GM18873 (cell line): ENCODE measurements at regions not wholly inside any gene's neighbourhood (a gene's known extent, or its start where the extent isn't known, plus 50 kb on each side); places are given as distances from the start of the nearest gene placed in this dataset.
"Not testable (repeated sequence)": the region's sequence is repeated elsewhere in the genome, so short reads cannot be mapped to it uniquely, and the experiment has no call there.

ENCODE experiments used
- ATAC-seq: cut with Tn5 transposase; IDR thresholded peaks from one replicate; pipeline ENCODE4 v1.9.1; 2021; ENCODE audit warnings: mild to moderate bottlenecking, moderate library complexity, moderate number of reproducible peaks; ENCODE audit not compliant: unreplicated experiment, low FRiP score

DNA sequence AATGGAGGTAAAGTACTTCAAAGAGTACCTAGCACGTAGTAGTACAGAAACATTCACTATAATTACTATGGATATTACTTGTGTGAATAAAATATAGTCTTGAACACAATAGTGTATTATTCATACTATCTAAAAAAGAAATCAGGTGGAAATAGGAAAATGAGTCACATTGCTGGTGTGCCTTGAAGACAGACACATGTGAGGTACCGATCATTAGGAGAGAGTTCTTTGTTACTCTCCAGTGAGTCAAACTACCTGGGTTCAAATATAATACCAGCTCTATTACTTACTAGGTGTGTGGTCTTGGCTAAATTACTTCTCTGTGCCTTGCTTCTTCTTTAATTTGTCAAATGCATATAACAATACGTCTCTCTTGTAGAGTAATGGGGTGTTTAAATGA is 50.8 kb upstream of the BEND6 start:
- ATAC-seq, result no peak

DNA sequence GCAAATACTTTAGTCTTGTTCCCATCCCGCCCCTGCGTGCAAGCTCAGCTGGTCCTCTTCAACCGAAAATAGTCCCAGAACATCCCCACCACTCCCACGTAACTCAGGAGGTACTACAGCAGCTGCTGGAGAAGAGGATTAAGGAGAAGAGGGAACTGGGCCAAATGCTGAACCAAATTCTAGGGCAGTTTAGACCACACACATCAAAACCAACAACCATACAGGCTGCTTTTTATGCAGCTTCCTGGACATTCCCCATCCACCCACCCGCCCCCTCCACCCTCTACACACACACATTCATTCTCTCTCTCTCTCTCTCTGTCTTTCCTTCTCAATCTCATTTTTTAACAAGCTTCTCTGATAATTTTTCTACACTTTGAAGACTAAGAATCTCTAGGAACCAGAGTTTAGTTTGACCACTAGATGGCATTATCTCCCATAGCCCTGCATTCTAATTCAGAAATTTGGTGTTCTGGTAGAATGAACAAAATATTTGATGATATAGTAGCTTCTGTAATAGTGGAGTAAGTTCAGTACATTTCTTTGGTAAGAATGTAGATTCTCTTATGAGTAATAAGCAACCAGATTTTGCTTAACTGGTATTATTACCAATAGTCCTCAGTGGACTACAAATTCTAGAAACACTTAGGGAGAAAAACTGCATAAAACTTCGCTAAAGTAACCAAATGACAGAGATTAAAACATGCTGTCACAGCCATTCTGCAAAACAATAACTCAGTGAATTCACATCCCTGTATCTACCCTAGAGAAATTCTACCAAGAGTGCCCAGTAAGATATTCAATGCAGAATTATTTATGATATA is 52.1 kb upstream of the BEND6 start:
- ATAC-seq, result no peak

DNA sequence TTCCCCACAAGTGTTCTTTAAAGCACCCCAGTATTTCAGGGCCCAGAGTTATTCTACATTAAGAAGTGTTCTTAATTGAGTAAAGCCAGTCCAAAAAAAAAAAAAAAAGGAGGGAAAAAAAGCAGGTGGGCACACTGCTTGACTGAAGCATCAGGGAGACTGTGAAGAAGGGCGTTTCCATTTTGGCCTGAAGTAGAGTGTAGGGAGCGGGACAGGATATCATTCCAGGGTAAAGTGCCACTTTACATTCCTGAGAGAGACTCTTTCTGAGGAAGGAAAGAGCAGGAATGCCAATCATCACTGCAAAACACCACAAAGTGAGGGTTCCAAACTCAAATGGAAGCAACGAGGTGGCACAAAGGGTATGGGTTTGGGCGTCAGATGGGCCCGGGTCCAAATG is 54.1 kb upstream of the BEND6 start:
- no peak for ATAC-seq

DNA sequence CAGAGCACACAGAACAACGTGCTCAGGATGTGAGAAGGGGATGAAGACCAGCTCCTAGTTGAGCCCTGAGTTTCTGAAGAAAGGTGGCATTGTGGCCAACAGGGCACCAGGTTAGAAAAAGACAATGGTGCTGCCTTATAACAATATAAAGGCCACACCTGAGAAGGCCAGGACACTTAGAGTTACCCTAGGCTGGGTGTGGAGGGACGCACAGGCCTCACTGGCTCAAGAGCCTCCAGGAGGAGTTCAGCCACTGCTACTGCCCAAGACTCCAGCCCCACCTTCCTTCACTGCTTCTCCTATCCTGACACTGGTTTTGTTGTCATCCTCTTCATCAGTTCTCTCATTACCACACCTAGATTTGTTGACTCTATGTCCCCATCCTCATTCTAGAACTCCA is 55.2 kb upstream of the BEND6 start:
- ATAC-seq, result no peak

DNA sequence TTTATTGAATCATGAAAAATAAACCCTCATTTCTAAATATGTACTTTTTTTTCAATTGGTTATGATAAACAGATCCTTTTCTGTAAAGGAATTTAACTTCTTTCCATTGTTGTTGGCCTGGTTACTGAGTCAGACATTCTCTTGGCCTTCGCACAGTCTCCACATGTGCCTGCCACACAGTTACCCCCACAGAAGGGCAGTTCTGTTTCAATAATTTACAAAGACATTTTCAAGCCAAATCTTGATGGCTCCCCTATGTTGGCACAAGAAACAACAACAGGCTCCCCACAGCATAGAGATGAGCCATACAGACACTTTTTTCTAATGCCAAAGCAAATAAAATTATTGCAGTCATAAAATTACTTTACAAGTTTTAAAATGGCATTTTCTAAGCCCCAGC is 55.6 kb upstream of the BEND6 start:
- no peak for ATAC-seq

DNA sequence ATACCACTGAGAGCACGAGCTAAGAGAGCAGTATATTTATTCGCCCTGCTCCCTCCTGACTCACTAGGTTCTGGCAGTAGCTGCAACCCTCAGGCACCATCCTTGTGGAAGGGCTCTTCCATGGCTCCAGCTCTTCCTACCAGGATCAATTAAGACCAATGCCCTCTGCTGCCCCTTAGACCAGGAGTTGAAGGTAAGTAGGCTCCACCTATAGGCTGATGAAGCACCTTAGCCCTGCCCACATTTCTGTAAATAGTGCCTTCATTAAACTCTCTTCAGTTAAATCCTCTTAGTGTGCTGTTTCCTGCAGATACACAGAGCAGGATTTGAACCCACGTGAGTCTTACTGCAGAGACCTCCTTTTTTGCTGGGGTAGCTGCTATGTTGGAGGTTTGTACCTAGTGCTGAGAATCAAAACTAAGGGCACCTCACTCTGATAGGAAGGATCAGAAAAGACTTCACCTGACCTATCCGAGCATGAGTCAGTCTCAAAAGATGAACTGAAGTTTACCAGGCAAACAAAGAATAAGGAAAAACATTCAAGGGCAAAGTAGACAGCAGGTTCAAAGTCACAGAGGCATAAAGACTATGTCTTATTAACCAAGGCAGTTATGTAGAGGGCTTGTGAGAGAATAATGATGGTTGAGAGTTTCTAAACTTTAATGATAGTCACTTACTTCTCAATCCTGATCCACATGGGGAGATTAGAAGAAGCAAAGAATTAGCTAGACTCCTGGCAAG is 56.9 kb upstream of the BEND6 start:
- ATAC-seq, result no peak

DNA sequence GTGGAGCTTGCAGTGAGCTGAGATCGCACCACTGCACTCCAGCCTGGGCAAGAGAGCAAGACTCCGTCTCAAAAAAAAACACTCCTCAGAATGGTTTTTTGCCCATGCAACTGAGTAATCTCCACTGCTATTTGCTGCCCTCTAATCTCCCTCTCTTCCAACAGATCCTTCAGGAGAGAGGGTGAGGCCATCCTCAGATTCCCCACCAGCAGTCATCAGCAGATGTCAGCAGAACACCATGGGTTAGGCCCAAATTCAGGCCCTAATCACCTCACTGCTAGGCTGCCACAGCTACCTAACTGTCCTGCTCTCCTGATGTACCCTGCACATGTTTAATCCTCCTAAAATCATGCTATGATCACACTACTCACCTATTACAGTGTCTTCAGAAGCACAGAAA is 63.2 kb upstream of the BEND6 start:
- ATAC-seq, result no peak

DNA sequence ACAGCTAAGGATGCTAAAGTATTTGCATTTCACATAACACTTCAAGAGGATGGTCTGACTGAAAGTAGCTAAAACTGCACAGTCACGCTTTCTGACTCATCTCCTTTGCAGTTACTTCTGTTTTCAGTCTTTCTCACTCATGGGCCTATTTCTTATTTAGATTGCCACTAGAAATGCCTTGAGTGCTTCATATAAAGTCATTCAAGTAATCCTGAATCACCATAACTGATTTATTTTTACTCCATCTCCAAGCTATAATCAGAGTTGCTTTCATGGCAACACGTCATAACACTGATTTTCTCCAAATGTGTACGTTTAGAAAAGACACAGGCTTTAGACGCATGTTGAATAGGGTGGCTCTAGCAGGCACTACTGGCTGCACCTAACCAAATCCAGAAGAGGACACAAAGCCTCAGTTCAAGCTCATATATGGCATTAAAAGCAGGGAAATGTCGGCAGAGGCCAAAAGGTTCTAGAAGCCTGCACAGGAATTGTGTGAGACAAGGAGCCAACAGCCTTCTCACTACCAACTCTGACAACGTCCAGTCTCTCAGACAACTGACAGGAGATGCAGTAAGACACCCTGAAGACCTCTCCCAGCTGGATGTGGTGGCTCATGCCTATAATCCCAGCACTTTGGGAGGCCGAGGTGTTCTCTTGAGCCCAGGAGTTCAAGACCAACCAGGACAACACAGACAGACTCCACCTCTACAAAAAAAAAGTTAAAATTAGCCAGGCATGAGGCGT is 64.1 kb upstream of the BEND6 start:
- peak; percentile 99 for ATAC-seq

DNA sequence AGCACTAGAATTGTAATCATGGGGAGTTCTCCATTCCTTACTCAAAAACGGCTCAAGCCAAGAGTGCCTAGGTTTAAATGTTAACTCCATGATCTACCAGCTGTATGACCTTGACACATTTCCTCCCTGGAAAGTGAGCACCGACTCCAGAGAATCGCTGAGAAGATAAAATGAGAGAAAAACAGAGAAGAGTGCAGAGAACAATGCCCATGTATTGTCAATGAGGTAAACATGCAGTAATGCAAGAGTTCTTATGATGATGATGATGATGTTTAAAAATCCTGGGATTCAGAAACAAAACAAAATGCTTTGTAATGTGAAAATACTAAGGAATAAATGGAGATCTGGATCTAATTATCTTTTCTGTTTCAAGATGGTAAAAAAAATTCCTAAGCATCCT is 64.8 kb upstream of the BEND6 start:
- ATAC-seq, result no peak

DNA sequence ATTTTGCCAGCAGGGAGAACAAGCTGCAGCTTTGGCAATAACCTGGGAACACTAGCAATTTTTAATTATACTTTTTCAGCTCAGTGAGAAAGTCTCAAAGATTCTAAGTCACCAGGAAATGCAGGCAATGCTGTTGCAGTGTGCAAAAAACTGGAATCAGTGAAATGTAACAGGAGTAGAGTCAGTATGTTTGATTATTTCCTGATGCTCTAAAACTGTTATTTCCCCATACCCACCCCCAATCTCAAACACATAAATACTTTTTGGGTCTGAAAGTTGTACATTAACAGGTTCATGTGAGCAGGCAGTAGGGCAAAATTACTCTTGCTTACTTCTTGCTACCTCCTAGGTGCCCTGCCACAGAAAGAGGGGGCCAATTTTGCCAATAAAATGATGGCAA is 65.4 kb upstream of the BEND6 start:
- no peak for ATAC-seq

DNA sequence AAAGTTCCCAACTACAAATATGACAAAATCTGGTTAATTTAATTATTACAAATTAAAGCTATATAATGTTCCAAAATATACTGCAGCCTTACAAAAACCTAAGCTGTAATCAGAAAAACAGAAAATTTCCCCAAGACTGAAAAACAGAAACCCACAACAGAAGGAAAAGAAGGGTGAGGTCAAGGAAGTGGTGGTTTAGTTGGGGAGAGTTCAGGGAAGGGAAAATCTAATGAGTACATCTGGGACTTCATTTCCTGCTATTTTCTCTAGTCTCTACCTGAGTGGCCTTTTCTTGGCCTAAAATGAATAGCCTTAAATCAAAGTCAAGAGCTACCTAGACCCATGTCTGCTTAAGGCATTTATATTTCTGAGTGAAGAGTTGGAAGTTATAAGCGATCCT is 66.2 kb upstream of the BEND6 start:
- no peak for ATAC-seq

DNA sequence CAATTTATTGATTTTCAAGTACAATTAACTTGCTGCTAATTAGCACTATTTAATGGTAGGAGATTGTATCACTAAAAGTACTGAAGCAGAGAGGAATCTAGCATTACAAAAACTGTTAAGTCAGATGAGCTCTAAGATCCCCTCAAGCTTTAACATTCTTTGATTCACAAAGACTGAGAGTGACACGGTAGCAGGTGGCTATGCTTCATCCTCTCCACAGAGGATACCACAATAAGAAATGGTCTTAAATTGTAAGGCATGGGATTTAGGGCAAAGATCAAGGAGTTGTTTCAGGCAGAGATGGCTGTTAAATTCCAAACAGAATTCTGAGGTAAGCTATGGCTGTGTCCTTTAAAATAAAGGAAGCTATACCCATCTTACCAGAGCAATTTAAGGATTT is 67.8 kb upstream of the BEND6 start:
- no peak for ATAC-seq

DNA sequence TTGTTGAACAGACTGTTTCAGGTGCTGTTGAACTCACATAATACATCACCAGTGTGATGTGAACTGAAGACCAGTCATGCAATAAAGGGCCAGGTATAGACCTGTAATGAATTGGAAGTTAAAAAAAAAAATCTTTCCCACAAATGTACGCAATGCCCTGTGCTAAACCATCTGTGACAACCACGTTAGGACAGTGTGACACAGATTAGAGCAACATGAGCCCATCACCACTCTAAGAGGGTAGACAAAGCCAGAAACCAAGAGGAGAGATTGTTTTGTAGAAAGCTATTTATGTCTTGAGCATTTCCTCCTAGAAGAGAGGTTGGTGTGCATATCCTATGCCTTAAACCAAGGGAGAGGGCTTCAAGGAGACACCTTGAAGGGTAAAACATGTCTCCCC is 77.0 kb upstream of the BEND6 start:
- no peak for ATAC-seq

DNA sequence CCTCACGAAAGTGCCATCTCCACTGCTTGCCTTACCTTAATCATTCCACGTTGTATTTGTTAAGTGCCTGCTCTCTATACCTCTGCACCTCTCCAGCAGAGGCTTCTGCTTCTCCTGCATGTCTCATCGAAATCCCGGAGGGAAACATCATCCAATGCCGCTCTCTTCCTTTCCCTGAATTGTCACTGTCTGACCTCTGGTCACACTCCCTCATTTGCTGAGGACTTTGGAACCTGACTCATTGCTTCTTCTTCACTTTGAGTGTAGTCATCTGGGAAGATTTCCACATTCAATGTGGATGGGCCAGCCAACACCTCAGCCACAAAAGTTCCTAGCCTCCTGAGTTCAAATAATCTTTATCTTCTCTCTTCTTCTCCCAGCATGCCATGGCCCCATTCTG is 78.9 kb upstream of the BEND6 start:
- no peak for ATAC-seq

DNA sequence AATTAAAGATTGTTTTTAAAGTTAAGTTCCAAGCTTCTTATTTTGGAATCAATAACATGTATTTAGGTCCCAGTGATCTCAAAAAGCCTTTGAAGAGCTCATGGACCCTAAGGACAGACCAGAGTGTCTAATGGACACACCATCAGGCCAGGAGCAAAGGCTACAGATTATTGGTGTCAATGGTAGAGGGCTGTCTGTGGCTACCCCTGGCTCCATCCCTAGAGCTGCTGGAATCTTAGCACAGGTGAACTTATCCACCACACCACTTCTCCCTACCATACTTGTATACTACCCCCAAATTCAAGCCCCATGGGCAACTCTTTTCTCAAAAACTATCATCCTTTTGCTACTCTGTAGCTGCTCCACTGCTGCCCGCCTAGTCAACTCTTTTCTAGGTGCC is 79.4 kb upstream of the BEND6 start:
- no peak for ATAC-seq

DNA sequence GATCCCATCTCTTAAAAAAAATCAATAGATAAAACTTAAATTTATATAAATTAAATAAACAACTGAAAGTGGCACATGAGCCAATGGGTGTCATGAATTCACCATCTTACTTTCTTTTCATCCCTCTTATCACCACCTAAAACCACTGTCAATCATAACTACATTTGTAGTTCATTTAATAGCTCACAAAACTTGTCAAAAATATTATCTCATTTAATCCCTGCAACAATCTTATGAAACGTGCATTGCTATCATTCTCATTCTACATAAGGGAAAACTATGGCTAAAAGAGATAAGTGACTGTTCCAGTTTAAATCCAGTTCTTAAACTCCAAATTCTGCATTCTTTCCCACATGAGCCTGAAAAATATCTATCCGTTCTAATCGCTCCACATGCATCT is 80.6 kb upstream of the BEND6 start:
- ATAC-seq, result no peak

DNA sequence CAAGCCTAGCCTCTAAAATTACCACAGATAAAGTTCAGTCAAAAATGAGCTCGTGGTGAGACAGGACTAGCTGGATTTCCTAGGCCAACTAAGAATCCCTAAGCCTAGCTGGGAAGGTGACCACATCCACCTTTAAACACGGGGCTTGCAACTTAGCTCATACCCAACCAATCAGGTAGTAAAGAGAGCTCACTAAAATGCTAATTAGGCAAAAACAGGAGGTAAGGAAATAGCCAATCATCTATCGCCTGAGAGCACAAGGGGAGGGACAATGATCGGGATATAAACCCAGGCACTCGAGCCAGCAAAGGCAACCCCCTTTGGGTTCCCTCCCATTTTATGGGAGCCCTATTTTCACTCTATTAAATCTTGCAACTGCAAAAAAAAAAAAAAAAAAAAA is 84.9 kb upstream of the BEND6 start:
- not testable (repeated sequence) for ATAC-seq

DNA sequence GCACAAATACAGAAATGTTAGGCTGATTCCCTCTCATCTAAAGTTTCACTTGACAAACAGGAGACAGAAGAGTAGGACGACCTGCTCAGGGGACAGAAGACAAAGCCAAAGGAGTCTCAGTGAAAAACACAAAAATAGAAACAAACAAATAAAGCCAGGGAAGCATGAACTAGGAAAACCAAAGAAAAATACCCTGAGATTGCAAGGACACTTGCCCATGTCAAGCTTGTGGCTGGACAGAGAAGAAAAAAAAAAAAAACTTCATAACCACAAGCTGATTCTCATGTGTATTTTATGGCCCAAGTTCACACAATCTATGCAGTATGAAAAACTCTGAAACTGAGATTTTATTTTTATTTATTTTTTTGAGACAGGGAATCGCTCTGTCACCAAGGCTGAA is 85.6 kb upstream of the BEND6 start:
- ATAC-seq, result no peak

DNA sequence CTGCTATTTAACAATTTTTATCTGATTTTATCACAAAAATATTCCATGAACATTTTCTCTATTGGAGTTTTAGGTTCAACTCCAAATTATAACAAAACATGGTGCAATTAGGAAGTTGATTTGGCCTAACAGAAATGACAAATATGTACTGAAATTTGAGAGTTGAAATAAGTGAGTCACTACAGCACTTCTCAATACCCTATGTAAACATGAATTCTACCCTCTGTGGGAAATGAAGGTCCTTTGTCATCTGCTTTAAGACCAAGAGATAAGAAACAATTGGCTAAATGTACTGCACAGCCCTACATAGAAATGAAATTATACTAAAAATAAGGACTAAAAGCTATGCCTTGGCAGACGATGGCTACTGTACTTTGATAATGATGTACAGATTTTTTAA is 86.2 kb upstream of the BEND6 start:
- no peak for ATAC-seq

DNA sequence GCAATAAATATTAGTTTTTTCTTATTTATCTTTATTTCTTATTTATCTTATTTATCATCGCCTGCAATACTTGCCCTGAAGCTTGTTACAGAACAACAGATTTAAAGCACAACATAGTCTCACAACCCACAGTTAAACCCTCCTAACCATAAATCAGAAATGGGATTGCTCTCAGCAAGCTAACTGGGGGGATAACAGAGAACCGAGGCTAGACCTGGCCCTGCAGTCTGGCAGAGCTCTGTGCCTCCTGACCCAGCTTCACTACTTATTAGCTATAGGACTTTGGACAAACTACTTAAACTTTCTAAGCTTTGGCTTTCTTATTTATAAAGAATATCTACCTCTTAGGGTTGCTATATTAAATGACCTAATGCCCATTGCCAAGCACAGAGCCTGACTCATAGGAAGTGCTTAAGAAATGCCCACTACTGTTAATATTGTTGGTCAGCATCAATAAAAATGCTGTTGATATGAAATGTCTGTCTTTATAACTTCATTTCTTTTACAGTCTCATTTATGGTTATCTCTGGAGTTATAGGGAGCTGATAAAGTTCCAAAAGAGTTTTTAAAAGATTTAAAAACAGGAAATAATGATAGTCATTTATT is 87.9 kb upstream of the BEND6 start:
- ATAC-seq, result no peak
